LNCAP (cell line): ENCODE measurements at regions not wholly inside any gene's neighbourhood (a gene's known extent, or its start where the extent isn't known, plus 50 kb on each side); places are given as distances from the start of the nearest gene placed in this dataset.

Experiments
- CTCF ChIP-seq: fragments of 450-650 bp; IDR thresholded peaks from 2 replicates; pipeline ENCODE4 v1.5.1; 2017; ENCODE audit warnings: mild to moderate bottlenecking

DNA sequence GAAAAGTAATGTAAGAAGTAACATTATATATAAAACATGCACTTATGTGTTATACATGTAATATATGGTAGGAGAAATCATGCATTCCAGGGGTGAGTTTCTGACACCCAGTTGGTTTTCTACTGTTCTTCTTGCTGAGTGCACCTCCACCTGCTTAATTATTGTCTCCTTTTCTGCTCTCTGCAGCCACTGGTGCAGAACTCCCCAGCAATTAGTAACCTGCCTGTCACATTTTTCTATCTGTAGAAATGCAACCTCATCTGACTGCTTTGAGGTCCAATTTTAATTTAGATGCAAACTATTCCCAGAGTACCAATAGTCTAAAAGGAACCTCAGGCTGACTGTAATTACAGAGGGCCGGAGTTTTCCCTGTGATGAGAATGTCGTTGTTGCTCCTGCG, 842.1 kb downstream of the AACS start:
- TF ChIP-seq CTCF = no peak

DNA sequence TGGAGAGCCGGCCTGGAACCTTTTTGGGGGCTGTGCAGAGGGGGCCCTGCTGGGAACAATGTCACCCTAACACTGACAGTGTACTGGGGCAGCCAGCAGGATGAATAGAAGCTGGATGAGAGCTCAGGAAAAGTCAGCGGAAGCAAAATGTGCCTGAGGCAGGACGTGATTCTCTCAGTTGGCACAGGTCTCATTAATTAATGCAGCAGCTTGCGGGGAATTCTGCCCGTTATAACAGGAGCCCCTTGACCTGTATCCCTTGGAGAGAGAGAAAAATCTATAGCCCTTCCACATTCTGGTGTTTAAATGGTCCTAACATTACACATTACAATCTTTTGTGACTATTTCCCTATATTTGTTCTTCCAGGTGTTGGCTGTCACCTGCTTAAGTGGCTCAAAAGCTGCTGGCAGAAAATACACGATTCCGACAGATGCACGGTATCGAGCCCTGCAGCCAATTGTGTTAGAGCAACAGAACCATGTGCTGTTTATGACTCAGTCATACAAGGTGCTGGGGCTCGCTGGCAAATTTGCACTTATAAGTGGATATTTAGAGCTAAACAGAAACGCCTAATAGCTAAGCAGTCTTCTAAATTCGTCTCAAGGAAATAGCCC, 854.7 kb downstream of the AACS start:
- no peak for TF ChIP-seq CTCF

- TF ChIP-seq CTCF = no peak
Measured at GRCh38 chr12:125922330-125922729, 857.1 kb downstream of the AACS start.

- no peak for TF ChIP-seq CTCF
Measured at GRCh38 chr12:125936502-125936901, 871.3 kb downstream of the AACS start.

GRCh38 chr12:125944446-125944845, 879.2 kb downstream of the AACS start:
- no peak for TF ChIP-seq CTCF

DNA sequence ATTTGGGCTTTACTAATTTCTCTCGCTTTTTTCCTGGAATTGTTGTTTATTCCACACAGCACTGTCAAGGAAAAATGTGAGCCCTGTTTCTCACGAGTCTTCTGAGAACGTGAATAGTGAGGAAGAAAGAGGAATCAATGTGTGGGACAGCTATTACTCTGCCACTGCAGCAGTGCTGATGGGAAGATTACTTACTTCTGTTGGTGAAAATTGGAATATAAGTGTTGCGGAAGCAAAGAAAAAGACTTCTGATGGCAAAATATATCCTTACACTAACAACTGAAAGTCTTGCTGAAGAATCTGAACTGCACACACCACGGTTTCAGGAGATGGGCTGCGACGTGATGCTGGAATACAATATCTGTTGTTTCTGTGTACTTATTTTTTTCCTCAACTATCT, 884.2 kb downstream of the AACS start:
- TF ChIP-seq CTCF = no peak

- TF ChIP-seq CTCF = no peak
Measured at GRCh38 chr12:125954362-125954761, 889.1 kb downstream of the AACS start.

DNA sequence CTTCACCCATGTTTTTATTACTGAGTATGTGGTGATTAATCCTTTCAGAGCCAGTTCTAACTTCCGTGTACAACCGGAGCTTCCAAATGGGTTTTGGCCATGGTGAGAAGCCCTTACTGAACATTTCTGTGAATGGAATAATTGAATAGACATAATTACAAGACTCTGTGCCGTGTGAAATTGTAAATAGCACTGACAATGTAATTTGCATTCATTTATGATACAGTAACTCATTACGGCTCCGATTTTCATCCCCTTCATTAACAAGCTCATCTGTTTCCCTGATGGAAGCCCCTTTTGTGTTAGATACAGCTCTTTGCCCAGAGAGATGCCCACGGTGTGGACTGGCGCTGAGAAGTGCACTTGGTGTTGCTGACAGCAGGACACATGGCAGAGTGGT, 891.0 kb downstream of the AACS start:
- no peak for TF ChIP-seq CTCF
